ENCODE measurements at regions not wholly inside any gene's neighbourhood (a gene's known extent, or its start where the extent isn't known, plus 50 kb on each side); places are given as distances from the start of the nearest gene placed in this dataset.

DNA sequence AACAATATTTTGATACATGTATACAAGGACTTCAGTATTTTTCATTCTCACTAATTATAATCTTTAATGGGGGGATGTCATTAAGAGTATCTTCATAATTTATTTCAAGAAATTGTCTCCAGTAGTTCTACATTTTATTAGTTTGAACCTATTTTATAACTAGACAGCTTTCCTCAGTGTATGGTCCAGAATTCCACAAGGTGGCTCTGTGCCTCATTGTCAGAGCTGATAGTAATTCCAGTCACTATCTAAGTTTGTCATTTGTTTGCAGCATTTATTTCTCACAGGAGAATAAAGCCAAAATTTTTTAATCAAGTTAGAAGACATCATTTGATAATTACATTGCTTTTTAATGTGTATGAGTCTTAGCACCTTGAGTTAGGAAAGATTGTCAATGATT lies 1633.0 kb upstream of the PCDH20 start:
- no peak for ATAC-seq
- intact Hi-C loops (cut with DNase I): no loop called here

DNA sequence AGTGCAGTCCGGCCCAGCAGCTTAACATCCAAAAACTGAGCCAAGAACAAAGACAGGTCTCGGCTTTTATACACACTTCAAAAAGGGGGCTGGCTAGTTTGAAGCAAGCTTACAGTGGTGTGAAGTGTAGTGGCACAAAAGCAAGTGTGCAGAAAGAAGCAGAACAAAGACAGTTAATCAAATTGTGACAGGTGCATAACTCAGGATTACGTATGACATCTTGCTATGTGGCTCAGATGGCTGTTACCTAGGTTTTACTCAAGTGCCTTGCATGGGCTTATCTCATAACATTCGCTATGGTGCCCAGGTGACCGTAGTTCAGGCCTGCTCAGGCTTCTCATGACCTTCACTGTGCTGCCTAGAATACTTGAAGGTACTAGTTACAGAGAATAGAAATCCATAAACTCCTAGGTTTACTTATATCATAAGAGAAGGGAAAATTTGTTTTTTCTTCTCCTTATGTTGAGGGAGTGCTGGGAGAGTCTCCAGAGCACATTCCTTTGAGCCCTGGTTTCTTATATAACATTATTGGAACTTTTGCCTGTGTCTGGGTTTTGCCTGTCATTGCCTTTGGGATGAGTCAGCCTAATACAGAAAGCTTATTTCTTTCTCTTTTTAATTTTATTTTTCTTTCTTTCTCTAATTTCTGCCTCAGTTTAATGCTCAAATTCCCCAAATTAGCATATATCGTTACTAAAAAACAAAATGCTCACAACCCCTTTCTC lies 1629.1 kb upstream of the PCDH20 start:
- H3K4me1 ChIP-seq: no peaks in the 10 kb centered on the region
- no peak overlapping the region for H3K27ac ChIP-seq
- intact Hi-C loops (cut with DNase I): no loop called here
- H3K4me3 ChIP-seq: no peak overlapping the region
- no peaks in the 10 kb centered on the region for H3K36me3 ChIP-seq (replicated peaks in 1 of 2; ENCODE audit: insufficient read depth in 1 of 2, low read depth in 2 of 2)
- ATAC-seq (peak; percentile 40), DNase-seq (peak in 1 of 4 donors; percentile 6)
- H3K9me3 ChIP-seq: no peaks in the 10 kb centered on the region
- WGBS, 2 donors: 38 to 55% methylated on average over 6 of the region's 6 CpGs
- H3K27me3 ChIP-seq: no peaks in the 10 kb centered on the region
- TF ChIP-seq POLR2A (IDR thresholded peaks at IDR 0.05): no peak
- TF ChIP-seq, protein P1, sequence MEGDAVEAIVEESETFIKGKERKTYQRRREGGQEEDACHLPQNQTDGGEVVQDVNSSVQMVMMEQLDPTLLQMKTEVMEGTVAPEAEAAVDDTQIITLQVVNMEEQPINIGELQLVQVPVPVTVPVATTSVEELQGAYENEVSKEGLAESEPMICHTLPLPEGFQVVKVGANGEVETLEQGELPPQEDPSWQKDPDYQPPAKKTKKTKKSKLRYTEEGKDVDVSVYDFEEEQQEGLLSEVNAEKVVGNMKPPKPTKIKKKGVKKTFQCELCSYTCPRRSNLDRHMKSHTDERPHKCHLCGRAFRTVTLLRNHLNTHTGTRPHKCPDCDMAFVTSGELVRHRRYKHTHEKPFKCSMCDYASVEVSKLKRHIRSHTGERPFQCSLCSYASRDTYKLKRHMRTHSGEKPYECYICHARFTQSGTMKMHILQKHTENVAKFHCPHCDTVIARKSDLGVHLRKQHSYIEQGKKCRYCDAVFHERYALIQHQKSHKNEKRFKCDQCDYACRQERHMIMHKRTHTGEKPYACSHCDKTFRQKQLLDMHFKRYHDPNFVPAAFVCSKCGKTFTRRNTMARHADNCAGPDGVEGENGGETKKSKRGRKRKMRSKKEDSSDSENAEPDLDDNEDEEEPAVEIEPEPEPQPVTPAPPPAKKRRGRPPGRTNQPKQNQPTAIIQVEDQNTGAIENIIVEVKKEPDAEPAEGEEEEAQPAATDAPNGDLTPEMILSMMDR (IDR thresholded peaks at IDR 0.05): no peak

More for the DNA sequence above, 1633.0 kb upstream of the PCDH20 start:
- no peak for TF ChIP-seq POLR2A (IDR thresholded peaks at IDR 0.05)
- TF ChIP-seq, protein P1 (IDR thresholded peaks at IDR 0.05): no peak
- Histone ChIP-seq H3K27me3 (no peaks in the 10 kb centered on the region), H3K36me3 (replicated peaks in 1 of 2; ENCODE audit: insufficient read depth in 1 of 2, low read depth in 2 of 2) (no peaks in the 10 kb centered on the region), H3K4me3 (no peak overlapping the region), H3K4me1 (no peaks in the 10 kb centered on the region), H3K27ac (no peak overlapping the region), H3K9me3 (no peaks in the 10 kb centered on the region)
- no peak for DNase-seq

DNA sequence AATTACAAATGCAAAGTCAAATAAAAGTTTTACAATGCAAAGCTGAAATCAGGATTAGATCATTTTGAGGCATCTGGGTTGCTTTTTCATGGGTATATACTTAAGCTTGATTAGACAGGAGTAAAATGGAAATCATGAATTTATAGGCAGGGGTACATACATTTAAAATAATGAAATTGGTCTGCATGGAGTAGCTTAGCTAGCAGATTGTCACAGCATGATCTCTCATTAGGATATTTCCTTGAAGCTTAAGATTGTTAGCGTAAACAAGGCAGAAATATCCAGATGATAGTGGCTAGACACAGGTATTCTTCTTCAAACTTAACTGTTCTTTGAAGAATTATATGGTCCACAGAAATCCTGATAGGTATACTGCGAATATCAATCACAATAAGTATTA lies 1627.0 kb upstream of the PCDH20 start:
- no peak for TF ChIP-seq POLR2A (IDR thresholded peaks at IDR 0.05)
- TF ChIP-seq, protein P1 (IDR thresholded peaks at IDR 0.05): no peak
- H3K27ac ChIP-seq: no peak overlapping the region
- no peaks in the 10 kb centered on the region for H3K4me1 ChIP-seq
- no peak overlapping the region for H3K4me3 ChIP-seq
- DNase-seq: no peak
- intact Hi-C loops (cut with DNase I): no loop called here
- H3K9me3 ChIP-seq: no peaks in the 10 kb centered on the region
- no peaks in the 10 kb centered on the region for H3K27me3 ChIP-seq
- WGBS, 2 donors: 37 to 39% methylated on average over 2 of the region's 2 CpGs
- no peak for ATAC-seq
- H3K36me3 ChIP-seq (replicated peaks in 1 of 2; ENCODE audit: insufficient read depth in 1 of 2, low read depth in 2 of 2): no peaks in the 10 kb centered on the region

DNA sequence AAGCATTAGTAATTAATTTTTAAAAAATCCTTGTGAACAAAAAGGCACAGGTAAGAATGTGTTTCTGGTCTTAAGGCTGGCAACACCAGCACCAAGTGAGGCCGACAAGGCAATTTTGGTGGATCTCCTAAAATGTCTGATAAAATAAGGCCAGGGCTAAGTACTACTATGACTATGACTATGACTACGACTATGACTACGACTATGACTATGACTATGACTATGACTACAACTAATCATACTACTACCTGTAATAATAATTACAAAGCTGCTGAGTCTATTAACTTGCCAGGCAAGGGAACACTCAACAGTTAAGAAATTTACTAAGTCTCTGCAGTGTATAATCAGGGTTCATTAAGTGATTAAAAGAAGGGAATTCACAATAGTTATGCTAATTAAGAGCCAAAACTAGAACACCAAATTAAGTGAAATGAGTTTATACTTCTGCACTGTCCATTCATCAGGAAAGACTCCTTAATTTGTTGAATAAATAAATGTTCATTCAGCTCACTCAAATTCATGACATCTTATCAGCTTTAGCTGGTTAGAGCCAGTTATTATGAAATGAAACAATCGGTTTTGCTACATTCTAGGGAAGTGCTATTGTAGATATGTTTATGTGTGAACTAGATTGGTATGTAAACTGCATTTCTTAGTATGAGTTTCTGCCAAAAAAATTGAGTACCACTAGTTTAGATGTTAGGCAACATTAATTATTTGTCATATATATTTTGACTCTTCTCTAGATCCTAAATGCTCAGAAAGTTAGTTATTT lies 1626.2 kb upstream of the PCDH20 start:
- DNase-seq: no peak
- no peak for TF ChIP-seq POLR2A (IDR thresholded peaks at IDR 0.05)
- TF ChIP-seq, protein P1 (IDR thresholded peaks at IDR 0.05): no peak
- Histone ChIP-seq H3K27me3 (no peaks in the 10 kb centered on the region), H3K27ac (no peak overlapping the region), H3K4me1 (no peaks in the 10 kb centered on the region), H3K9me3 (no peaks in the 10 kb centered on the region), H3K36me3 (replicated peaks in 1 of 2; ENCODE audit: insufficient read depth in 1 of 2, low read depth in 2 of 2) (no peaks in the 10 kb centered on the region), H3K4me3 (no peak overlapping the region)
- 61 to 68% methylated on average over 4 of the region's 4 CpGs for WGBS, 2 donors
- intact Hi-C loops (cut with DNase I): no loop called here
- no peak for ATAC-seq
